ENCODE measurements at regions not wholly inside any gene's neighbourhood (a gene's known extent, or its start where the extent isn't known, plus 50 kb on each side); places are given as distances from the start of the nearest gene placed in this dataset.

GRCh38 chr6:132003516-132004178 is 52.5 kb upstream of the CCN2 start:
- 92 to 100% methylated on average over 1 to 6 of the region's 7 CpGs for WGBS, 2 donors (ENCODE audit: low coverage in 1 of 2)
- TF ChIP-seq EP300 (IDR thresholded peaks at IDR 0.05), result no peak
- no peak for TF ChIP-seq POLR2A (IDR thresholded peaks at IDR 0.05)
- no peak for TF ChIP-seq POLR2AphosphoS5 (IDR thresholded peaks at IDR 0.05)
- no peak for TF ChIP-seq CTCF (IDR thresholded peaks at IDR 0.05)

More at GRCh38 chr6:132003516-132004178, 52.5 kb upstream of the CCN2 start:
- Histone ChIP-seq H3K9me3 (peaks cover 0 to 13% (median 0%) of the 10 kb centered on the region in 3 donors), H3K27ac (no peak overlapping the region), H3K4me1 (peaks cover 0 to 9% (median 2%) of the 10 kb centered on the region in 3 donors), H3K4me3 (no peak overlapping the region), H3K27me3 (no peaks in the 10 kb centered on the region), H3K36me3 (no peaks in the 10 kb centered on the region)
- no peak for ATAC-seq

Small RNAs in the stretch of these regions (small RNA-seq; reads per million reads assigned to genes)
- 0 reads per million in 4 donors for gene MIR548AJ1

Data from gastroesophageal sphincter (tissue), 4 donors.